ENCODE measurements at regions not wholly inside any gene's neighbourhood (a gene's known extent, or its start where the extent isn't known, plus 50 kb on each side); places are given as distances from the start of the nearest gene placed in this dataset.

DNA sequence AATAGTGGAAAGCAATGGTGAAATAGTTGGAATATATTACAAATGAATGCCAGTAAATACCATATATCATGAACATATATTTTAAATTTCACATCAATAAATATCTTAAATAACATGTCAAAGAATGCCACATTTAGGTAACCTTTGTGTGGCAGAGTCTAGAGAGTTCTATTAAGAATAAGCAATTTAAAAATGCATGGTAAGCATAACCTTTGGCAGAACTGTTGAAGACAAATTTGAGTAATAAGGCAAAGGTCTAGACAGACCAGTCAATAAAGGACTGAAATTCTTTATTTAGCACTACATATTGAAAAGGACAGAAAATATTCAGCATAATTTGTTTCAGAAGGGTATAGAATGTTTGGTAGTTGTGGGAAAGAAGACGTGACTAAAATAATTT, 1417.0 kb downstream of the SUCLG1 start:
- TF ChIP-seq, protein P1, sequence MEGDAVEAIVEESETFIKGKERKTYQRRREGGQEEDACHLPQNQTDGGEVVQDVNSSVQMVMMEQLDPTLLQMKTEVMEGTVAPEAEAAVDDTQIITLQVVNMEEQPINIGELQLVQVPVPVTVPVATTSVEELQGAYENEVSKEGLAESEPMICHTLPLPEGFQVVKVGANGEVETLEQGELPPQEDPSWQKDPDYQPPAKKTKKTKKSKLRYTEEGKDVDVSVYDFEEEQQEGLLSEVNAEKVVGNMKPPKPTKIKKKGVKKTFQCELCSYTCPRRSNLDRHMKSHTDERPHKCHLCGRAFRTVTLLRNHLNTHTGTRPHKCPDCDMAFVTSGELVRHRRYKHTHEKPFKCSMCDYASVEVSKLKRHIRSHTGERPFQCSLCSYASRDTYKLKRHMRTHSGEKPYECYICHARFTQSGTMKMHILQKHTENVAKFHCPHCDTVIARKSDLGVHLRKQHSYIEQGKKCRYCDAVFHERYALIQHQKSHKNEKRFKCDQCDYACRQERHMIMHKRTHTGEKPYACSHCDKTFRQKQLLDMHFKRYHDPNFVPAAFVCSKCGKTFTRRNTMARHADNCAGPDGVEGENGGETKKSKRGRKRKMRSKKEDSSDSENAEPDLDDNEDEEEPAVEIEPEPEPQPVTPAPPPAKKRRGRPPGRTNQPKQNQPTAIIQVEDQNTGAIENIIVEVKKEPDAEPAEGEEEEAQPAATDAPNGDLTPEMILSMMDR (IDR thresholded peaks at IDR 0.05): no peak
- no peak for TF ChIP-seq POLR2A (IDR thresholded peaks at IDR 0.05)

Measured in body of pancreas (tissue), 4 donors.